GM11168 (cell line): ENCODE measurements at regions not wholly inside any gene's neighbourhood (a gene's known extent, or its start where the extent isn't known, plus 50 kb on each side); places are given as distances from the start of the nearest gene placed in this dataset.

Source experiments
- in situ Hi-C: fragments of 300-500 bp; cut with MboI; formaldehyde crosslinking; loops from one replicate; pipeline ENCODE4 v1.12.0; 2022; ENCODE audit warnings: low sequenced_read_pairs; ENCODE audit not compliant: unreplicated experiment

GRCh38 chr2:7919510-7919909, 762.3 kb upstream of the ID2 start:
- in situ Hi-C loops, result no loop called here

GRCh38 chr2:7924023-7924762, 757.7 kb upstream of the ID2 start:
- in situ Hi-C loops, result no loop called here

GRCh38 chr2:7925506-7925905, 756.4 kb upstream of the ID2 start:
- in situ Hi-C loops, result no loop called here

- in situ Hi-C loops, result no loop called here
These were observed 754.2 kb upstream of the ID2 start for GRCh38 chr2:7927691-7928090.

- in situ Hi-C loops, result no loop called here
These were observed 752.6 kb upstream of the ID2 start for GRCh38 chr2:7929281-7929680.

- in situ Hi-C loops, result no loop called here
These were observed 750.8 kb upstream of the ID2 start for GRCh38 chr2:7930800-7931635.

GRCh38 chr2:7931808-7932207, 750.0 kb upstream of the ID2 start:
- in situ Hi-C loops, result no loop called here

- in situ Hi-C loops, result no loop called here
These were observed 748.2 kb upstream of the ID2 start for GRCh38 chr2:7933672-7934071.

- in situ Hi-C loops, result no loop called here
These were observed 747.4 kb upstream of the ID2 start for GRCh38 chr2:7934476-7934875.

- in situ Hi-C loops, result no loop called here
These were observed 744.8 kb upstream of the ID2 start for GRCh38 chr2:7937082-7937481.

- in situ Hi-C loops, result no loop called here
These were observed 741.1 kb upstream of the ID2 start for GRCh38 chr2:7940723-7941122.

GRCh38 chr2:7943446-7943845, 738.4 kb upstream of the ID2 start:
- in situ Hi-C loops, result no loop called here

- in situ Hi-C loops, result no loop called here
These were observed 736.8 kb upstream of the ID2 start for GRCh38 chr2:7945026-7945425.

- in situ Hi-C loops, result no loop called here
These were observed 731.7 kb upstream of the ID2 start for GRCh38 chr2:7950035-7950612.

GRCh38 chr2:7951001-7951400, 730.9 kb upstream of the ID2 start:
- in situ Hi-C loops, result no loop called here

GRCh38 chr2:7951490-7951889, 730.4 kb upstream of the ID2 start:
- in situ Hi-C loops, result no loop called here

- in situ Hi-C loops, result no loop called here
These were observed 729.7 kb upstream of the ID2 start for GRCh38 chr2:7952046-7952745.

GRCh38 chr2:7953195-7953594, 728.7 kb upstream of the ID2 start:
- in situ Hi-C loops, result no loop called here

- in situ Hi-C loops, result no loop called here
These were observed 727.6 kb upstream of the ID2 start for GRCh38 chr2:7954234-7954633.

GRCh38 chr2:7956126-7956689, 725.6 kb upstream of the ID2 start:
- in situ Hi-C loops, result no loop called here
